Effector memory CD8-positive, alpha-beta T cell (primary cell): ENCODE measurements at regions not wholly inside any gene's neighbourhood (a gene's known extent, or its start where the extent isn't known, plus 50 kb on each side); places are given as distances from the start of the nearest gene placed in this dataset.

Experiments used
- ATAC-seq: fragments of 150-1000 bp; cut with Tn5 transposase; replicated peaks from 2 replicates; pipeline ENCODE4 v1.10.0; 2021; ENCODE audit warnings: mild to moderate bottlenecking, moderate library complexity
- DNase-seq, 3 experiments: peaks; one replicate each; pipeline ENCODE4 v3.0.0; 2021
- H3K27ac Mint-ChIP-seq, 2 donors: one replicate each; pipeline ENCODE4 v1.8.0; 2022; ENCODE audit warnings: mild to moderate bottlenecking in 2 of 2, mixed read lengths in 2 of 2, moderate library complexity in 2 of 2
- H3K27me3 Mint-ChIP-seq, 2 donors: one replicate each; pipeline ENCODE4 v1.8.0; 2022; ENCODE audit warnings: mixed read lengths in 2 of 2
- H3K36me3 Mint-ChIP-seq: one replicate; pipeline ENCODE4 v1.8.0; 2022; ENCODE audit warnings: mild to moderate bottlenecking, moderate library complexity, mixed read lengths; ENCODE audit not compliant: insufficient read depth
- H3K4me1 Mint-ChIP-seq, 2 donors: one replicate each; pipeline ENCODE4 v1.8.0; 2022; ENCODE audit warnings: low read depth in 2 of 2, mixed read lengths in 2 of 2
- H3K4me3 Mint-ChIP-seq, 2 donors: one replicate each; pipeline ENCODE4 v1.8.0; 2022; ENCODE audit warnings: mild to moderate bottlenecking in 2 of 2, mixed read lengths in 2 of 2, moderate library complexity in 2 of 2
- H3K9me3 Mint-ChIP-seq, 2 donors: one replicate each; pipeline ENCODE4 v1.8.0; 2022; ENCODE audit warnings: mixed read lengths in 2 of 2

DNA sequence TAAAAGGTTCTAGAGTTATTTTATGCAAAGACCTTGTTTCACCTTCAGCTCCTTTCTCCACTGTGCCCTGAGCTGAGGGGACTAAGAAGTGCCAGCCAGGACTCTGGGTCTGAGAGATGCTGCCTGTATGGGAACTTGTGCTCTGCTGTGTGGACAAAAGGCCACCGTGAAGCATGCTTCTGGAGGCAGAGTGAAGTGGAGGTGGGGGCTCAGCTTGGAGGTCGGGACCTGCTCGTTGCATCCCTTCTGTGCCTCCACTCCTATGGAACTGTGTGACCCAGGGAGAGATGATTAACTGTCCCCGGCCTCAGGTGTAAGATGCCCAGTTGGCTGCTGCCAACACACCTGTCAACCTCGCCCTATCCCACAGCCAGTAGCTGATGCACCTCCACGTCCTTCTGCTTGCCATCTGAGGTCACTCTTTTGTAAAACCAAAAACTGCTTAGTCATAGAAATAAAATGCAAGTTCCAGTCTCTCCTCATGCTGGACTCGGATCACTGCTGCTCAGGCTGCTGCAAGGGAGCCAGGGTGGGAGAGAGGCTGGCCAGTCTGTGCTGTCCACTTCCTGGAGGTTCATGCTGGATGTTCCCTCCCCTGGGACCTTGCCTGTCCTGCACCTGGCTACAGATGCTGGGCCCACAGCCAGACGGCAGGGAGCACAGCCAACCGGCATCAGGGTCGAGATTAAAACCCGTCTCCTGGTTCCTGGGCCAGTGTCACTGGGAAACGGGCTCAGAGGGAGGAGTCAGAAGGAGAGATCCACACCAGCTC lies 113.2 kb downstream of the ACKR3 start:
- Mint-ChIP-seq H3K36me3 (no peaks in the 10 kb centered on the region), H3K4me3 (no peak overlapping the region), H3K4me1 (peaks cover 2 to 8% of the 10 kb centered on the region in 2 donors), H3K27me3 (peaks cover 34 to 84% of the 10 kb centered on the region in 2 donors), H3K9me3 (no peaks in the 10 kb centered on the region), H3K27ac (no peak overlapping the region)
- DNase-seq (no peak), ATAC-seq (no peak)

DNA sequence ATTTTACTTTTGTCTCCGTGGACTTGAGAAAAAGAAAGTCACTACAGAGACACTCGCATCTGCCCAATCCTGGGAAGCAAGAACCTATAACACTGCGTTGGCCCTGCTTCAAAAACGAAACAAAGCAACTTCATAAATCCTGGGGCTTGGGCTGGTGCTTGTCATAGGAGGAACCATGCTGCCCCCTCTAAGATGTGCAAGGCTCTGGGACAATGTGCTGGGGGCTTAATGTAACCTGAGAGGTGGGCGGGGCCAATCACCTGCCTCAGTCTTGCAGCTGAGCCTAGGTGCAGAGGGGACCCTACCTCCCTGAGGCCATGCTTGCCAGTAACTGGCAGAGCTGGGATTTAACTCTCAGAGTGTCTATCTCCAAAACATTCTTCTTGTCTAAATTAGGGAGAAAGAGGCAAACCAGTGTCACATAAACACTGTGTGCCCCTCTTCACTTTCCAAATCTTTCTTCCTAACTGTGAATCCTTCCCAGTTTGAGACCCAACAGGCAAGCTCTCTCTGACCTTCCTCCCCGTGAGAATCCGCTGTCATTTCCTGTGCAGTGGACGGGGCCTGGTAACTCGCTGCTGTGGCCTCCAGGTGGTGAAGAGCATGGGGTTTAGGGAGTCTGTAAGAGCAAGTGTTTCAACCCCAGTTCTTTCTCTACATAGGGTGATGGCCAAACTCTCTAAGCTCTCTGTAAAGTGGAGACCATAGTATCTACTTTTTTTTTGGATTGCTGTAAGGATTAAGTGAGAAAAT lies 115.1 kb downstream of the ACKR3 start:
- Mint-ChIP-seq H3K4me3 (no peak overlapping the region), H3K4me1 (peaks cover 2 to 8% of the 10 kb centered on the region in 2 donors), H3K9me3 (no peaks in the 10 kb centered on the region), H3K27me3 (peaks cover 31 to 86% of the 10 kb centered on the region in 2 donors), H3K36me3 (no peaks in the 10 kb centered on the region), H3K27ac (no peak overlapping the region)
- ATAC-seq (no peak), DNase-seq (no peak)

DNA sequence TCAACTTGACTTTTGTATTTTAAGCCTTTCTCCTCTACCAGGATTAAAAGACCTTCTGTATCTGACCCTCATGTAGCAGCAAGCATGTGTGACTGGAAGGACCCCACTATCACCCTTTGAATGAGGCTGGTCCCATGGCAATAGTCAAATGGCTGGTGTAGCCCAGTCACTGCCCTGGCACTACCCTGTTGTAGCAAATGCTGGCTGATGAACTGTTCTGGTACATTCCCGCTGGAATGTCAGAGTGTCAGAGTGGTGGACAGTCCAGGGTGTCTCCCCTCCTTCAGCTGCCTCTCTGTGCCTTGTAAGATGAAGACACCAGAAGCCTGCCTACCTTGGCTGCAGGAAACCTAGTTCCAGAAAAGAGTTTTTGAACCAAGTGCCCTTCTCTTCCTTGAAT lies 115.7 kb downstream of the ACKR3 start:
- Mint-ChIP-seq H3K4me1 (peaks cover 2 to 8% of the 10 kb centered on the region in 2 donors), H3K4me3 (no peak overlapping the region), H3K27ac (no peak overlapping the region), H3K9me3 (no peaks in the 10 kb centered on the region), H3K36me3 (no peaks in the 10 kb centered on the region), H3K27me3 (peaks cover 38 to 90% of the 10 kb centered on the region in 2 donors)
- ATAC-seq (no peak), DNase-seq (no peak)

DNA sequence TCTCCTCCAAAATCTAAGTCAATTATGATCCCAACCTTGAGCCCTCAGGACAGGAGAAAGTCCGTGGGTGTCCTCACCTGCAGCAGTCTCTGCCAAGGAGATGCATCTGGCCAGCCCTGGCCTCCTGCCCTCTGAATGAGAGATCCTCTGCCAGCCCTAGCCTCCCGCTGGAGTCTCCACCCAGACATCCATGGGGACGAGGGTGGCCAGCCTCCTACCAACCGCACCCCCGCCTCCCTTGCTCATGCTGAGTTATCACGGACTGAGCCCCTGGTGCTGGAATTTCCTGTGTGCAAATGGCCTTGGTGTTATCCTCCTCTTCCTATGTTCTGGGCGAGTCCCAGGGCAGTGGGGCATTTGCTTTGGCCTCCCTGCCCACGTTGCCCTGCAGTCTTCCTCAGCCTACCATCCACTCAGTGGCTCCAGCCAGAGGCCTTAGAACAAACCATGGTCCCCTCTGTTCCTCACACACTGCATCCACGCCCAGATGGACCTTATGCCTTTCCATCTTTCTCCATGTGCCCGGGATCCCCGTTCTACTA lies 116.4 kb downstream of the ACKR3 start:
- Mint-ChIP-seq H3K27ac (no peak overlapping the region), H3K9me3 (no peaks in the 10 kb centered on the region), H3K36me3 (no peaks in the 10 kb centered on the region), H3K27me3 (peaks cover 40 to 90% of the 10 kb centered on the region in 2 donors), H3K4me1 (peaks cover 2 to 8% of the 10 kb centered on the region in 2 donors), H3K4me3 (no peak overlapping the region)
- no peak for DNase-seq
- no peak for ATAC-seq

DNA sequence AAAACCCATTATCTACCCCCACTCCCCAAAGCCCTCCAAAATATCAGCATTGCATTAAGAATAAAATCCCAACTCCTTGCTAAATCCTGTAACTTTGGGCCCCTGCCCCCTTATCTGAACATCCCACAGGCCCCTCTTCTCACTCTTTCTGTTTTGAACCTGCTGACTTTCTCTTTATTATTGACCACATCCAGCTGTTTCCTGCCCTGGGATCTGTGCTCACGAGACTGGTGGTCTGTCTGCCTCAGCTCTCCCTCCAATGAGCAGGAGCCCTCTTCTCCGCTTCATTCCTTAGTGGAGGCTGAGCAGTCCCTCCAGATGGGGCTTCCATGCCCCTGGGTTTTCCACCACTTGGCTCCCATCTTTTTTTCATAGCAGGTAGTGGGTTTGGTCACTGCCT lies 116.9 kb downstream of the ACKR3 start:
- no peak overlapping the region for H3K27ac Mint-ChIP-seq
- H3K9me3 Mint-ChIP-seq, result no peaks in the 10 kb centered on the region
- peaks cover 2% of the 10 kb centered on the region for H3K36me3 Mint-ChIP-seq
- no peak for DNase-seq
- peaks cover 2 to 8% of the 10 kb centered on the region in 2 donors for H3K4me1 Mint-ChIP-seq
- peaks cover 44 to 92% of the 10 kb centered on the region in 2 donors for H3K27me3 Mint-ChIP-seq
- ATAC-seq, result no peak
- no peak overlapping the region for H3K4me3 Mint-ChIP-seq

DNA sequence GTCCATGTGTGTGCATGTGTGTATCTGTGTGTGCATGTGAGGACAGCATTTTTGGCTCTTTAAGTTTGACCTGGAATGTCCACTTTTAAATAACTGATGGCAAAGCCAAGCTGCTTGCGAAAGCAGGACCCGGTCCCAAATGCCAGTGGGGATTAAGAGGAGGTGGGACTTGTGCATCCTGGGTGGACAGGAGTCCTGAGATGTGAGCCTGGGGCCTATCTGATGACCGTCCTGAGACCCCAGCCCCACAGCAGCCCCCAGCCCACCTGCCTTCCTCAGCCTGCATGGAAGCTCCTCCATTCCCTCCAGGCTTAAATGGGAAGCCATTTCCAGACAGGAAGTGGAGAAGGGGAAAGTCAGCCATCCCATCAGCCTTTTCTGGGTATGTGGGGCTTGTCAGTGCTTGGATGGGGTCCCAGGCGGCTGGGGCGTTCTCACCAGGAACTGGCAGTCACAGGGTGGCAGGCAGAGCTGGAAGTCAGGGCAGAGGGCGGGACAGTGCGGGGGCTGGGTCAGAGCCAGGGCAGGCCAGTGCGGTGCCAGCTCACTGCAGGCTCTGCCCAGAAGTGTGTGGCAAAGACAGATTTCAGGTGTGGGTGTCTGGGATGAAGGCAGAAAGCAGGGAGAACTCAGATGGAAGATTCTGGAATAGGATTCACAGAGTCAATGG lies 117.8 kb downstream of the ACKR3 start:
- DNase-seq, result no peak
- ATAC-seq, result no peak
- Mint-ChIP-seq H3K9me3 (no peaks in the 10 kb centered on the region), H3K4me1 (peaks cover 2 to 8% of the 10 kb centered on the region in 2 donors), H3K36me3 (peaks cover 2% of the 10 kb centered on the region), H3K27ac (no peak overlapping the region), H3K4me3 (no peak overlapping the region), H3K27me3 (peaks cover 51 to 98% of the 10 kb centered on the region in 2 donors)

DNA sequence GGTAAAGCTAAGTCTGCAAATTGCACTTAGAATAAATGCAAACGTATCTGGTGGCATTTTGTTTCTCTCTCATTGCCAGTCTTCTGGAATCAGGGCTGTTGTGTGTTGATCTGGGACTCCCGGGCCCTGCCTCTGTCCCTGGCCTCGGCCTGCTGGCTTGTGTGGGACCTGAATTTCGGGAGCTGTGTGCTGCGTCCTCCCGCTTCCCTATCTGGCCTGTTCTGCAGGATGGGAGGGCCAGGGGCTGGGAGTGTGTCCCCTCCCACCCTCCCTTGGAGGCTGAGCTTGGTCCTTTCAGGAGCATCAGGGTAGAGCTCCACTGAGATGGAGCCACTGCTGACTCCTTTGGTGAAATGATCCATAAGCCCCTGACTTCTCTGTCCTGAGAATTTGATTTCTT lies 118.5 kb downstream of the ACKR3 start:
- Mint-ChIP-seq H3K27ac (no peak overlapping the region), H3K9me3 (no peaks in the 10 kb centered on the region), H3K27me3 (peaks cover 55 to 96% of the 10 kb centered on the region in 2 donors), H3K4me1 (peaks cover 2 to 8% of the 10 kb centered on the region in 2 donors), H3K4me3 (no peak overlapping the region), H3K36me3 (peaks cover 2% of the 10 kb centered on the region)
- DNase-seq (no peak), ATAC-seq (no peak)

DNA sequence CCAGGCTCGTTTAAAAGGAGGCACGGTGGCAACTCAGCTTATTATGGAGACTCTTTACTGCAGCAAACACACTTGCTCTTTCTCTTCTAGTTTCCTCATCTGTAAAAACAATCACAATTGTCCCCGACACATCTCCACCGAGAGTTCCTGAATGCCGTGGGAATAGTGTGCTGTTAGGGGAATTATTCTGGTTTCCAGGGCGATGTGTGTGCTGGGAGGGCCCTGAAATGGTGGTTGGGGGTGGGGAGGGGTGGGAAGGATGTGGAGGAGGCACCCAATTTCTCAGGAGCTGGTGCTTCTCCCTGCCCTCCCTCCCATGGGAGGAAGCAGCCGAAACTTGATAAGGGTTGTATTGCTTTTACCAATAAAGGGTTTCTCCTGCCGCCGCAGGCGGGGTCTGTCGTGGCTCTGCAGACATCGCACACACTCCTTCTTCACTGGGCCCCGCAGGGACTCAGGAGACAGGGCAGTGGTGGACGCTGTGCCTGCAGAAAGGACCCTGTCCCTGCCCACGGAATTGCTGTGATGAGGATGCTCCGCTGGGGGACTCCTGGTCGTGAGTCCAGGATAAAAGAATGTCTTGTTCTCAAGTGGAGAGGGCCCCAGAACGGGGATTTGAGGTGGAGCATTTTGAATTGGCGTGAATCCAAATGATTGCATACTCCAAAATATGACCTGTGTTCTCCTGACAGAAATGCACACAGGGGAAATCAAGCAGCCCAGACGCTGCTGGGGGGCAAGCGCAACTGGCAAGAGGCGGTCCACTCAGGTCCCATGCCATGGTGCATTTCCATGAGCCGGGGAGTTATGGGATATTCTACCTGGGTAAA lies 119.2 kb downstream of the ACKR3 start:
- Mint-ChIP-seq H3K27ac (no peak overlapping the region), H3K27me3 (peaks cover 61 to 96% of the 10 kb centered on the region in 2 donors), H3K36me3 (peaks cover 2% of the 10 kb centered on the region), H3K4me3 (no peak overlapping the region), H3K4me1 (peaks cover 2 to 8% of the 10 kb centered on the region in 2 donors), H3K9me3 (no peaks in the 10 kb centered on the region)
- no peak for DNase-seq
- ATAC-seq, result no peak

DNA sequence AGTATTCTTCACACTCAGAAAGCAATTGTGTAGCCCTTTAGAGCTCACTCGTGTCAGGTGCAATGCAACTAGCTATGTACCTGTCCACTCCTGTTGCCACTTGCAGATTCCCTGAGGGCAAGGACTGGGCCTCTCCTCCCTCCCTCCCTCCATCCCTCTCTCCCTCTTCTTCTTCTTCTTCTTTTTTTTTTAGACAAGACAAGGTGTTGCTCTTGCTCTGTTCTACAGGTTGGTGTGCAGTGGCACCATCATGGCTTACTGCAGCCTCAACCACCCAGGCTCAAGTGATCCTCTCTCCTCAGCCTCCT lies 119.7 kb downstream of the ACKR3 start:
- Mint-ChIP-seq H3K9me3 (no peaks in the 10 kb centered on the region), H3K36me3 (peaks cover 2% of the 10 kb centered on the region), H3K4me3 (no peak overlapping the region), H3K27ac (no peak overlapping the region), H3K4me1 (peaks cover 2 to 4% of the 10 kb centered on the region in 2 donors), H3K27me3 (peaks cover 66 to 96% of the 10 kb centered on the region in 2 donors)
- DNase-seq (no peak), ATAC-seq (no peak)

DNA sequence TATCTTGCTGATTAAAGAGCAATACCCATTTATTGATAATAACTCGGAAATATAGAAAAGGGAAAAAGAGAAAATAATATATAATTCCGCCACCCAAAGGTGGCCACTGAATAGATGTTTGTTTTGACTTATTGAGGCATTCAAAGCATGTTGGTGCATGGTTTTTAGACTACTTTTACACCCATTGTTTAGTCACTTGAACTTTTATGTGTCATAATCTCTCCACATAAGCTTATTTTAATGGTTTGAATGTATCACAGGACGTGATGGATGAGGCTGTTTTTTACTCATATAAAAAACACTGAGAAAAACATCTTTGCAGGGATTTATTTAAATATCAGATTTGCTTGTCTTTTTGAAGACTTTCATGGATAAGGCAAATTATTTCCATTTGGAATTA lies 120.4 kb downstream of the ACKR3 start:
- H3K27me3 Mint-ChIP-seq, result peaks cover 71 to 96% of the 10 kb centered on the region in 2 donors
- H3K27ac Mint-ChIP-seq, result no peak overlapping the region
- H3K4me3 Mint-ChIP-seq, result no peak overlapping the region
- DNase-seq, result no peak
- peaks cover 0 to under 1% of the 10 kb centered on the region in 2 donors for H3K4me1 Mint-ChIP-seq
- no peaks in the 10 kb centered on the region for H3K9me3 Mint-ChIP-seq
- peaks cover 2% of the 10 kb centered on the region for H3K36me3 Mint-ChIP-seq
- ATAC-seq, result no peak

DNA sequence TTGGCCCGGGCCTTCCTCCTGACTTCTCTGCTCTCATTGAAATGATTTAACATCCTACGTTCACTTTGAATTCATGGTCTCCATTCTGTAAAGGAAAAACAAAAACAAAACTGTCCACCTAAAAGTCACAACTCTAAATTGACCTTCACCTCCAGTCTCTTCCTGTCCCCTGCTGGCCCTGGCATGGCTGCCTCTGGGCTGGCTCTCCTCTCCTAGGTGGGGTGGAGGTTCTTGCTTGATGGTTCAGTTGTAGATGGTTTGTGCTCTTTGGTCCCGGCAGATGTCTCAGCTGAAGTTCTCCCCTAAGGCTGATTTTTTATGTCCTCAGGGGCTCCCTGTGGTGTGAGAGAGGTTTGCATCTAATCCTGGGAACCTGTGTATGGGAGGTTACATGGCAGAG lies 121.1 kb downstream of the ACKR3 start:
- H3K27ac Mint-ChIP-seq, result no peak overlapping the region
- peaks cover 2% of the 10 kb centered on the region for H3K36me3 Mint-ChIP-seq
- DNase-seq (no peak), ATAC-seq (no peak)
- H3K4me1 Mint-ChIP-seq, result no peaks in the 10 kb centered on the region
- H3K27me3 Mint-ChIP-seq, result peaks cover 72 to 96% of the 10 kb centered on the region in 2 donors
- H3K9me3 Mint-ChIP-seq, result no peaks in the 10 kb centered on the region
- H3K4me3 Mint-ChIP-seq, result no peak overlapping the region

DNA sequence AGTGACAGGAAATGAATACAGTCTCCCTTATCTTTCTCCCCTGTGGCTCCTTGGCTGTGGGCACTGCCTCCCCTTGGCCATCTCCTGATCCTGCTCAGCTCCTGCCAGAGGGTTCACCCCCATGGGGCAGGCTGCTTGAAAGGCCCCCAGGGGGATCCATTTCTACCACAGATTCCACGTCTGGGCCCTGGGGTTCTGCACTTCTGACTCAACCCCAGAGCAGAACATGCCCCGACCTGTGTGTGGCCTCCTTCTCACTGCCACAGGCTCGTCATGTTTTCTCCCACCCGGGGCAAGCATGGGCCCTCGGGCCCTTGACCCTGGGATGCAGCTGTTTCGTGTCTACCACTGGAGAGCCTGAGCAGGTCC lies 122.2 kb downstream of the ACKR3 start:
- ATAC-seq, result no peak
- Mint-ChIP-seq H3K9me3 (no peaks in the 10 kb centered on the region), H3K36me3 (peaks cover 2% of the 10 kb centered on the region), H3K4me3 (no peak overlapping the region), H3K27me3 (peaks cover 61 to 95% of the 10 kb centered on the region in 2 donors), H3K4me1 (no peaks in the 10 kb centered on the region), H3K27ac (no peak overlapping the region)
- no peak for DNase-seq

DNA sequence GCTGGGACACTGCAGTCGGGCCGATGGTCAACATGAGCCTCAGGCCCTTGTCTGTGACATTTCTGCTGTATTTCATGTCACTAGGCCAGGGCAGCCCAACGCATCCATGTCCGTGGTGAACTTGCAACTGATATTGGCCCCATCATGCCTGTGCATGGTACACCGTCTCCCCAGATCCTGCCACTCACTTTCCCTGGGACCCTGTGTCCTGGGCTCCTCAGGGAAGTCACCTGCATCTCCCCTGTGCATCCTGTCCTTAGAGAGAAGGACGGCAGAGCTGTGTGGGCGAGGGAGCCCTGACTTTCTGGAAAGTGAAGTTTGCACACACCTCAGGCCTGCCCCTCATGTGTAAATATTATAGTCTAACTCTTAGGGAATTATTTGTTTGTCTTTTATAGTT lies 123.3 kb downstream of the ACKR3 start:
- DNase-seq, result no peak

More for the DNA sequence above, 123.3 kb downstream of the ACKR3 start:
- Mint-ChIP-seq H3K4me3 (no peak overlapping the region), H3K4me1 (no peaks in the 10 kb centered on the region), H3K36me3 (peaks cover 2% of the 10 kb centered on the region), H3K27me3 (peaks cover 51 to 85% of the 10 kb centered on the region in 2 donors), H3K9me3 (no peaks in the 10 kb centered on the region), H3K27ac (no peak overlapping the region)
- no peak for ATAC-seq
